Hepatocyte (in vitro differentiated cells): ENCODE measurements at regions not wholly inside any gene's neighbourhood (a gene's known extent, or its start where the extent isn't known, plus 50 kb on each side); places are given as distances from the start of the nearest gene placed in this dataset.

ENCODE experiments used
- DNase-seq: peaks from one replicate; pipeline ENCODE4 v3.0.0-alpha.2; 2016; ENCODE audit warnings: low spot score
- H2AFZ ChIP-seq: fragments of 200-600 bp; sonication (generic); 2 replicates; pipeline ENCODE4 v1.6.0; 2016; ENCODE audit warnings: antibody characterized with exemption, mild to moderate bottlenecking
- H3K27ac ChIP-seq: fragments of 200-600 bp; sonication (generic); 2 replicates; pipeline ENCODE4 v1.5.1; 2016; ENCODE audit warnings: mild to moderate bottlenecking
- H3K27me3 ChIP-seq: fragments of 200-600 bp; sonication (generic); 2 replicates; pipeline ENCODE4 v1.6.1; 2016
- H3K36me3 ChIP-seq: fragments of 200-600 bp; sonication (generic); replicated peaks from 2 replicates; pipeline ENCODE4 v1.5.1; 2016; ENCODE audit warnings: low read depth; ENCODE audit not compliant: insufficient read depth
- H3K4me1 ChIP-seq: fragments of 200-600 bp; sonication (generic); 2 replicates; pipeline ENCODE4 v1.5.1; 2016; ENCODE audit warnings: mild to moderate bottlenecking, moderate library complexity; ENCODE audit not compliant: insufficient read depth
- H3K4me2 ChIP-seq: fragments of 200-600 bp; sonication (generic); 2 replicates; pipeline ENCODE4 v1.6.0; 2016
- H3K4me3 ChIP-seq: fragments of 200-600 bp; sonication (generic); 2 replicates; pipeline ENCODE4 v1.5.1; 2016; ENCODE audit warnings: mild to moderate bottlenecking
- H3K79me2 ChIP-seq: fragments of 200-600 bp; sonication (generic); 2 replicates; pipeline ENCODE4 v1.6.0; 2017; ENCODE audit warnings: mild to moderate bottlenecking
- H3K9me2 ChIP-seq: fragments of 200-600 bp; sonication (generic); replicated peaks from 2 replicates; pipeline ENCODE4 v1.6.0; 2017; ENCODE audit warnings: mild to moderate bottlenecking; ENCODE audit not compliant: insufficient read depth
- H3K9me3 ChIP-seq: fragments of 200-600 bp; sonication (generic); 2 replicates; pipeline ENCODE4 v1.5.1; 2016; ENCODE audit warnings: low read depth, mild to moderate bottlenecking
- H4K20me1 ChIP-seq: fragments of 200-600 bp; sonication (generic); 2 replicates; pipeline ENCODE4 v1.6.0; 2016; ENCODE audit warnings: mild to moderate bottlenecking; ENCODE audit not compliant: insufficient read depth, poor library complexity, severe bottlenecking
- EZH2 ChIP-seq: fragments of 200-600 bp; sonication (generic); IDR thresholded peaks from 2 replicates; pipeline ENCODE4 v1.6.1; 2016; ENCODE audit warnings: antibody characterized with exemption, mild to moderate bottlenecking, borderline replicate concordance
- EZH2phosphoT487 ChIP-seq: fragments of 200-600 bp; sonication (generic); IDR thresholded peaks from one replicate; pipeline ENCODE4 v1.6.1; 2018; ENCODE audit warnings: antibody characterized with exemption, mild to moderate bottlenecking, low read depth, moderate library complexity; ENCODE audit not compliant: unreplicated experiment, severe bottlenecking
- WGBS: methylation state at CpG from one replicate; pipeline ENCODE4 v1.1.6; 2016; ENCODE audit warnings: low lambda C conversion rate; ENCODE audit errors: missing lambda C conversion rate; 5-methylcytosine and 5-hydroxymethylcytosine counted together
- TF ChIP-seq, protein P1 (sequence below): fragments of 200-600 bp; sonication (generic); IDR thresholded peaks from 2 replicates; pipeline ENCODE4 v1.5.1; 2016; ENCODE audit warnings: antibody characterized with exemption, mild to moderate bottlenecking; ENCODE audit not compliant: poor library complexity

DNA sequence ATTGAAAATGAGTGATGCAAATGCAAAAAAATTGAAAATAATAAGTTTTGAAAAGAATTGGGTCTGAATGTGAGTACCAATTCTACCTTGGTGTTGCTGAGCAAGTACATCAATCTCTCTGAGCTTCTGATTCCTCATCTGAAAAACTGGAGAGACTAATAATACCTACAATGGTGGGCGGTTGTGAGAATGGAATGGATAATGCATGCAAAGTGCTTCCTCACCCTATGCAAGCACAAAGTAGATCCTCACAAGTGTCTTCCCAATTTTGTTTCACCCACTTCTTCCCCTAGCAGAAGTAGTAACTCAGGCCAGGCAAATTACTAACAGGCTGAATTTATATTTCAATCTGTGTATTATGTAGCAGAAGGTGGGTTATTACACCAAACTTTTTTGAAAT is 191.7 kb upstream of the PIK3C3 start:
- H4K20me1 ChIP-seq: no peaks in the 10 kb centered on the region
- no peak overlapping the region for H3K27ac ChIP-seq
- H3K79me2 ChIP-seq: no peaks in the 10 kb centered on the region
- no peaks in the 10 kb centered on the region for H3K36me3 ChIP-seq
- TF ChIP-seq, protein P1, sequence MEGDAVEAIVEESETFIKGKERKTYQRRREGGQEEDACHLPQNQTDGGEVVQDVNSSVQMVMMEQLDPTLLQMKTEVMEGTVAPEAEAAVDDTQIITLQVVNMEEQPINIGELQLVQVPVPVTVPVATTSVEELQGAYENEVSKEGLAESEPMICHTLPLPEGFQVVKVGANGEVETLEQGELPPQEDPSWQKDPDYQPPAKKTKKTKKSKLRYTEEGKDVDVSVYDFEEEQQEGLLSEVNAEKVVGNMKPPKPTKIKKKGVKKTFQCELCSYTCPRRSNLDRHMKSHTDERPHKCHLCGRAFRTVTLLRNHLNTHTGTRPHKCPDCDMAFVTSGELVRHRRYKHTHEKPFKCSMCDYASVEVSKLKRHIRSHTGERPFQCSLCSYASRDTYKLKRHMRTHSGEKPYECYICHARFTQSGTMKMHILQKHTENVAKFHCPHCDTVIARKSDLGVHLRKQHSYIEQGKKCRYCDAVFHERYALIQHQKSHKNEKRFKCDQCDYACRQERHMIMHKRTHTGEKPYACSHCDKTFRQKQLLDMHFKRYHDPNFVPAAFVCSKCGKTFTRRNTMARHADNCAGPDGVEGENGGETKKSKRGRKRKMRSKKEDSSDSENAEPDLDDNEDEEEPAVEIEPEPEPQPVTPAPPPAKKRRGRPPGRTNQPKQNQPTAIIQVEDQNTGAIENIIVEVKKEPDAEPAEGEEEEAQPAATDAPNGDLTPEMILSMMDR: no peak
- TF ChIP-seq EZH2: no peak
- TF ChIP-seq EZH2phosphoT487: no peak
- DNase-seq: no peak
- 94% methylated on average over 1 of the region's 1 CpG for WGBS
- no peak overlapping the region for H3K4me2 ChIP-seq
- peaks cover 5% of the 10 kb centered on the region for H3K4me1 ChIP-seq
- no peak overlapping the region for H3K4me3 ChIP-seq
- H3K9me2 ChIP-seq: no peaks in the 10 kb centered on the region
- no peak overlapping the region for H2AFZ ChIP-seq
- no peaks in the 10 kb centered on the region for H3K9me3 ChIP-seq
- no peaks in the 10 kb centered on the region for H3K27me3 ChIP-seq

- no peaks in the 10 kb centered on the region for H3K9me3 ChIP-seq
- H4K20me1 ChIP-seq: no peaks in the 10 kb centered on the region
- DNase-seq: peak; percentile 37
- peak overlapping the region; percentile 41 for H3K27ac ChIP-seq
- H3K9me2 ChIP-seq: no peaks in the 10 kb centered on the region
- no peaks in the 10 kb centered on the region for H3K79me2 ChIP-seq
- H3K4me1 ChIP-seq: peaks cover 5% of the 10 kb centered on the region
- no peak overlapping the region for H2AFZ ChIP-seq
- H3K4me3 ChIP-seq: no peak overlapping the region
- TF ChIP-seq EZH2phosphoT487 (no peak), EZH2 (no peak)
- TF ChIP-seq, protein P1: no peak
- H3K36me3 ChIP-seq: no peaks in the 10 kb centered on the region
- no peak overlapping the region for H3K4me2 ChIP-seq
- 60% methylated on average over 2 of the region's 2 CpGs for WGBS
- H3K27me3 ChIP-seq: no peaks in the 10 kb centered on the region
Measured at GRCh38 chr18:41761333-41762018, 193.6 kb upstream of the PIK3C3 start.

GRCh38 chr18:41758534-41758933 is 196.5 kb upstream of the PIK3C3 start:
- Histone ChIP-seq H3K4me1 (peaks cover 5% of the 10 kb centered on the region), H3K9me3 (no peaks in the 10 kb centered on the region), H2AFZ (no peak overlapping the region), H4K20me1 (no peaks in the 10 kb centered on the region), H3K9me2 (no peaks in the 10 kb centered on the region), H3K79me2 (no peaks in the 10 kb centered on the region), H3K36me3 (no peaks in the 10 kb centered on the region), H3K4me2 (no peak overlapping the region), H3K4me3 (no peak overlapping the region), H3K27ac (no peak overlapping the region), H3K27me3 (no peaks in the 10 kb centered on the region)
- TF ChIP-seq, protein P1: no peak
- TF ChIP-seq EZH2: no peak
- no peak for TF ChIP-seq EZH2phosphoT487
- no peak for DNase-seq
- 84% methylated on average over 4 of the region's 4 CpGs for WGBS
